OCI-LY3 (cell line): ENCODE measurements at regions not wholly inside any gene's neighbourhood (a gene's known extent, or its start where the extent isn't known, plus 50 kb on each side); places are given as distances from the start of the nearest gene placed in this dataset.

Source experiments
- H2AFZ ChIP-seq: fragments of 200-600, 300-600 bp; shearing (Covaris generic); 2 replicates; pipeline ENCODE4 v1.6.0; 2014; ENCODE audit warnings: antibody characterized with exemption, low read depth, low read length
- H3K27ac ChIP-seq: fragments of 200-600, 300-600 bp; sonication (generic); 2 replicates; pipeline ENCODE4 v1.5.1; 2014; ENCODE audit warnings: mild to moderate bottlenecking, low read length, moderate library complexity, mixed read lengths
- H3K27me3 ChIP-seq: fragments of 200-600, 300-600 bp; sonication (generic); 2 replicates; pipeline ENCODE4 v1.6.1; 2014; ENCODE audit warnings: low read depth, low read length, mixed read lengths
- H3K36me3 ChIP-seq: fragments of 200-600, 300-600 bp; sonication (generic); replicated peaks from 2 replicates; pipeline ENCODE3; 2014; ENCODE audit warnings: low read depth, low read length, mixed read lengths
- H3K4me1 ChIP-seq: fragments of 300-600, 200-600 bp; sonication (generic); 2 replicates; pipeline ENCODE4 v1.6.1; 2014; ENCODE audit warnings: low read length, mixed read lengths
- H3K4me2 ChIP-seq: fragments of 200-600, 300-600 bp; sonication (generic); 2 replicates; pipeline ENCODE4 v1.6.1; 2014; ENCODE audit warnings: low read length, mixed read lengths
- H3K4me3 ChIP-seq: fragments of 300-600, 200-600 bp; sonication (generic); 2 replicates; pipeline ENCODE4 v1.5.1; 2014; ENCODE audit warnings: antibody characterized with exemption, mild to moderate bottlenecking, low read length, moderate library complexity
- H3K79me2 ChIP-seq: fragments of 300-600, 200-600 bp; shearing (Covaris generic); 2 replicates; pipeline ENCODE4 v1.6.1; 2014; ENCODE audit warnings: mild to moderate bottlenecking, low read length, mixed read lengths
- H3K9ac ChIP-seq: fragments of 300-600, 200-600 bp; shearing (Covaris generic); 2 replicates; pipeline ENCODE4 v1.6.0; 2014; ENCODE audit warnings: mild to moderate bottlenecking, low read length, moderate library complexity
- H3K9me3 ChIP-seq: fragments of 200-600, 300-600 bp; shearing (Covaris generic); 2 replicates; pipeline ENCODE4 v1.6.1; 2014; ENCODE audit warnings: low read length, mixed read lengths; ENCODE audit not compliant: insufficient read depth
- H4K20me1 ChIP-seq: fragments of 200-600, 300-600 bp; sonication (generic); 2 replicates; pipeline ENCODE4 v1.6.1; 2016; ENCODE audit warnings: low read length, mixed read lengths; ENCODE audit not compliant: insufficient read depth
- EZH2phosphoT487 ChIP-seq: fragments of 200-600 bp; shearing (Covaris generic); IDR thresholded peaks from 2 replicates; pipeline ENCODE4 v1.6.1; 2018; ENCODE audit warnings: antibody characterized with exemption, mixed run types, low read depth

DNA sequence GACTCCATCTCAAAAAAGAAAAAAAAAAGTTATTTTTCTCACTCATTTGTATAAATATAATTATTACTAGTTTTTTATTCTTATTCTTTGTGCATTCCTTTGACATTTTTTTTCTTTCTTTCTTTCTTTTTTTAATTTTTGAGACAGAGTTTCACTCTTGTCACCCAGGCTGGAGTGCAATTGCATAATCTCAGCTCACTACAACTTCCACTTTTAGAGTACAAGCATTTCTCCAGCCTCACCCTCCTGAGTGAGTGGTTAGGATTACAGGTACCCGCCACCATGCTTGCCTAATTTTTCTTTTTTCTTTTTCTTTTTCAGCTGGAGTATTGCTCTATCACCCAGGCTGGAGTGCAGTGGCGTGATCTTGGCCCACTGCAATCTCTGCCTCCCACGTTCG lies 51.4 kb upstream of the JARID2 start:
- peak overlapping the region; percentile 40 for H3K4me2 ChIP-seq
- H3K9ac ChIP-seq = no peak overlapping the region
- no peak overlapping the region for H3K4me3 ChIP-seq
- no peak for TF ChIP-seq EZH2phosphoT487
- no peaks in the 10 kb centered on the region for H3K9me3 ChIP-seq
- H3K79me2 ChIP-seq = no peaks in the 10 kb centered on the region
- peaks cover 23% of the 10 kb centered on the region for H3K4me1 ChIP-seq
- H3K27ac ChIP-seq = no peak overlapping the region
- H2AFZ ChIP-seq = no peak overlapping the region
- H4K20me1 ChIP-seq = no peaks in the 10 kb centered on the region
- no peaks in the 10 kb centered on the region for H3K27me3 ChIP-seq
- no peaks in the 10 kb centered on the region for H3K36me3 ChIP-seq
